ENCODE measurements at regions not wholly inside any gene's neighbourhood (a gene's known extent, or its start where the extent isn't known, plus 50 kb on each side); places are given as distances from the start of the nearest gene placed in this dataset.
"Not testable (repeated sequence)": the region's sequence is repeated elsewhere in the genome, so short reads cannot be mapped to it uniquely, and the experiment has no call there.

DNA sequence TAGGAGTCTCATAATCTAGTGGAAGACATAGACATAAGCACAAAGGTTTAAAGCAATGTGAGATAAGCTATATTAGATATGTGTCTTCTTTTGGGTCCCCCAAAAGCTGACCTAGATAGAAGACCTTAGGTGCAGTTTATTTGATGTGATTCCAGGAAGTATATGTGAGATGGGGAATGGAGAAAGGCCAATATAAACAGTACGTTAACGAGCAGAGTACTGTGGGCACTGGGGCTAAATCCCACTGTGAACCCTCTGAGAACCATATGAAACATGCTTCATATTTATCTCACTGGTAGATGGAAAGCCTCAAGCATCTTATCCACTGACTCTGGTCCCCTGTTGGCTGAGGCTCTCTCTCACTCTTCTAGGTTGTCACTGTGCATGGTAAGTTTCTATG, 62.6 kb upstream of the ZC3H15 start:
- no peak overlapping the region for H3K4me3 ChIP-seq (ENCODE audit: insufficient read depth, low read length)
- no peaks in the 10 kb centered on the region for H3K27me3 ChIP-seq (ENCODE audit: insufficient read depth, low read length)
- H3K4me1 ChIP-seq (ENCODE audit: insufficient read depth, low read length) = no peaks in the 10 kb centered on the region
- no peak overlapping the region for H3K4me2 ChIP-seq (ENCODE audit: insufficient read depth, low read length)
- no peak for DNase-seq (ENCODE audit: insufficient read length, low spot score, missing footprints)
- no peaks in the 10 kb centered on the region for H4K20me1 ChIP-seq (ENCODE audit: insufficient read depth, low read length)
- no peak overlapping the region for H3K27ac ChIP-seq (ENCODE audit: low read depth, low read length)
- no peaks in the 10 kb centered on the region for H3K79me2 ChIP-seq (ENCODE audit: insufficient read depth, low read length)
- TF ChIP-seq, protein P1, sequence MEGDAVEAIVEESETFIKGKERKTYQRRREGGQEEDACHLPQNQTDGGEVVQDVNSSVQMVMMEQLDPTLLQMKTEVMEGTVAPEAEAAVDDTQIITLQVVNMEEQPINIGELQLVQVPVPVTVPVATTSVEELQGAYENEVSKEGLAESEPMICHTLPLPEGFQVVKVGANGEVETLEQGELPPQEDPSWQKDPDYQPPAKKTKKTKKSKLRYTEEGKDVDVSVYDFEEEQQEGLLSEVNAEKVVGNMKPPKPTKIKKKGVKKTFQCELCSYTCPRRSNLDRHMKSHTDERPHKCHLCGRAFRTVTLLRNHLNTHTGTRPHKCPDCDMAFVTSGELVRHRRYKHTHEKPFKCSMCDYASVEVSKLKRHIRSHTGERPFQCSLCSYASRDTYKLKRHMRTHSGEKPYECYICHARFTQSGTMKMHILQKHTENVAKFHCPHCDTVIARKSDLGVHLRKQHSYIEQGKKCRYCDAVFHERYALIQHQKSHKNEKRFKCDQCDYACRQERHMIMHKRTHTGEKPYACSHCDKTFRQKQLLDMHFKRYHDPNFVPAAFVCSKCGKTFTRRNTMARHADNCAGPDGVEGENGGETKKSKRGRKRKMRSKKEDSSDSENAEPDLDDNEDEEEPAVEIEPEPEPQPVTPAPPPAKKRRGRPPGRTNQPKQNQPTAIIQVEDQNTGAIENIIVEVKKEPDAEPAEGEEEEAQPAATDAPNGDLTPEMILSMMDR (IDR thresholded peaks at IDR 0.05; ENCODE audit: extremely low read depth, low read depth, low read length) = no peak
- no peak overlapping the region for H2AFZ ChIP-seq (ENCODE audit: low read length)
- H3K36me3 ChIP-seq (ENCODE audit: insufficient read depth, low read length) = no peaks in the 10 kb centered on the region
- no peaks in the 10 kb centered on the region for H3K9me3 ChIP-seq (ENCODE audit: low read depth, low read length)

DNA sequence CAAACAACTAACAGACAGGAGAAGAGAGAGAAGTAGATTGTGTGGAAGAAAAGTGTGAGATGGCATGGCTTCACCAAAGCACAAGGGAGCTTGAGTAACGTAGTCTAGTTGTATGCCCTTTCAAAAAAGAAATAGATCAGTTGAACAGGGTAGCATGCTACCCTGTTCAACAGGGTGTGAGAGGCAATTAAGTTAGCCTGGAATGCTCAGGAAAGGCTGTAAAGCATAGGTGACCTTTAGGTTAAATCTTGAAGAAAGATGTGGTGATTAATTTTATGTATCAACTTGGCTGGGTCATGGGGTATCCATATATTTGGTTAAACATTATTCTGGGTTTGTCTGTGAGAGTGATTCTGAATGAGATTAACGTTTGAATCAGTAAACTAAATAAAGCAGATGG, 61.8 kb upstream of the ZC3H15 start:
- TF ChIP-seq, protein P1 (IDR thresholded peaks at IDR 0.05; ENCODE audit: extremely low read depth, low read depth, low read length) = no peak
- H3K4me3 ChIP-seq (ENCODE audit: insufficient read depth, low read length) = no peak overlapping the region

DNA sequence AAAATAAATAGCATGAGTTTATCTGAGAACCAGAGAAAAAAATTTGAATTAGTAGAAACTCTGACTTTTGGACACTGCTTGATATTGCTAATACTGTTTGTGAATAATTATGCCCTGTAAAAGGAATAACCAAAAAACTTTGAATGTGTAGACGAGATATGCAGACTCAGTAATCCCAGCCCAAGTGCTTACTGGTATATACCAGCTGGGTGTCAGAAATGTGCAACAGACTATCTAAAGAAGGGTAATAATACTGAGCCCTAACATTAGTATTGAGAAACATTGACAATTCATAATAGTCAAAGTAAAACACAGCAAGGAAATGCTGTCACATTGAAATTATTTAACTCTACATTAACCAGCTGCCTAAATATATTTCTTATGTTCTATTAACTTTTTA, 60.5 kb upstream of the ZC3H15 start:
- no peaks in the 10 kb centered on the region for H4K20me1 ChIP-seq (ENCODE audit: insufficient read depth, low read length)
- no peaks in the 10 kb centered on the region for H3K79me2 ChIP-seq (ENCODE audit: insufficient read depth, low read length)
- H3K9me3 ChIP-seq (ENCODE audit: low read depth, low read length) = no peaks in the 10 kb centered on the region
- H3K4me1 ChIP-seq (ENCODE audit: insufficient read depth, low read length) = no peaks in the 10 kb centered on the region
- DNase-seq (ENCODE audit: insufficient read length, low spot score, missing footprints) = no peak
- H3K4me3 ChIP-seq (ENCODE audit: insufficient read depth, low read length) = no peak overlapping the region
- no peak overlapping the region for H3K4me2 ChIP-seq (ENCODE audit: insufficient read depth, low read length)
- TF ChIP-seq, protein P1 (IDR thresholded peaks at IDR 0.05; ENCODE audit: extremely low read depth, low read depth, low read length) = no peak
- no peaks in the 10 kb centered on the region for H3K36me3 ChIP-seq (ENCODE audit: insufficient read depth, low read length)
- no peak overlapping the region for H2AFZ ChIP-seq (ENCODE audit: low read length)
- no peaks in the 10 kb centered on the region for H3K27me3 ChIP-seq (ENCODE audit: insufficient read depth, low read length)
- H3K27ac ChIP-seq (ENCODE audit: low read depth, low read length) = no peak overlapping the region

More for the DNA sequence above, 61.8 kb upstream of the ZC3H15 start:
- H4K20me1 ChIP-seq (ENCODE audit: insufficient read depth, low read length) = no peaks in the 10 kb centered on the region
- no peaks in the 10 kb centered on the region for H3K36me3 ChIP-seq (ENCODE audit: insufficient read depth, low read length)
- H3K79me2 ChIP-seq (ENCODE audit: insufficient read depth, low read length) = no peaks in the 10 kb centered on the region
- H3K4me1 ChIP-seq (ENCODE audit: insufficient read depth, low read length) = no peaks in the 10 kb centered on the region
- H3K4me2 ChIP-seq (ENCODE audit: insufficient read depth, low read length) = no peak overlapping the region
- no peak for DNase-seq (ENCODE audit: insufficient read length, low spot score, missing footprints)
- no peaks in the 10 kb centered on the region for H3K9me3 ChIP-seq (ENCODE audit: low read depth, low read length)
- H2AFZ ChIP-seq (ENCODE audit: low read length) = no peak overlapping the region
- H3K27me3 ChIP-seq (ENCODE audit: insufficient read depth, low read length) = no peaks in the 10 kb centered on the region
- no peak overlapping the region for H3K27ac ChIP-seq (ENCODE audit: low read depth, low read length)

DNA sequence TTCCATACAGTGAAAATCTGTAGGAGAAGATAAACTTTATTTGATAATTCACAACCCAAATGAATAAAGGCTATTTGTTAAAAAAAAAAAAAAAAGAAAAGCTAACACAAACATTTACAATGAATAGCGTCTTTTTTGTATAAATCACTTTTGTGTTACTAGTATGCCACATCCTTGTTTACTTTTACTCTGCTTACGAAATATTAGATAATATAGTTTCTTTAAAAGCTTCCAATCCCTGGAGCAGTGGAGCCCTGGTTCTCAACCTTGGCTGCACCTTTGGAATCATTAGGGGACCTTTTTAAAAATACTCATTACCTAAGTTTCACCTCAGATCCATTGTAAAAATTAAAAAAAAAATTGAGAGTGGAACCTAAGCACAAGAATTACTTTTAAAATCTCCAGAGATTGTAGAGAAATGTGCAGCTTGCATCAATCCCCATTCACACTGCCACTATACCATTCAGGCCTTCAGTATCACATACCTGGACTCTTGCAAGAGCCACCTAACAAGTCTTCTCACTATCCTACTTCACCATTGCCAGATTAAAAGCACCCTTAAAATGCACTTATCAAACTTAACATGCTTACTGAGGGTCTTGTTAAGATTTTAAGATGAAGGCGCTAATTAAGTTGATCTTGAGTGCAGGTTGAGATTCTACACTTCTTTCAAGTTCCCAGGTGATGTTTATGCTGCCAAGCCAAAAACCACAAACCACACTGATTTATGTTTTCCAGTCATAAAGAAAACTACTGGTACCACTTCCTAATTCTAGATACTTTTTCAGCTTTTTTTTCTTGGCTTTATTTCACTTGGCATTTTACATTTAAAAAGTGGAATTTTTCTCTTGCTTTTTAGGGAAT, 59.7 kb upstream of the ZC3H15 start:
- no peak overlapping the region for H2AFZ ChIP-seq (ENCODE audit: low read length)
- TF ChIP-seq, protein P1 (IDR thresholded peaks at IDR 0.05; ENCODE audit: extremely low read depth, low read depth, low read length) = no peak
- H3K27me3 ChIP-seq (ENCODE audit: insufficient read depth, low read length) = no peaks in the 10 kb centered on the region
- no peaks in the 10 kb centered on the region for H3K9me3 ChIP-seq (ENCODE audit: low read depth, low read length)
- no peaks in the 10 kb centered on the region for H3K36me3 ChIP-seq (ENCODE audit: insufficient read depth, low read length)
- no peak for DNase-seq (ENCODE audit: insufficient read length, low spot score, missing footprints)
- H3K4me2 ChIP-seq (ENCODE audit: insufficient read depth, low read length) = no peak overlapping the region
- H3K27ac ChIP-seq (ENCODE audit: low read depth, low read length) = no peak overlapping the region
- H3K4me1 ChIP-seq (ENCODE audit: insufficient read depth, low read length) = no peaks in the 10 kb centered on the region
- H3K79me2 ChIP-seq (ENCODE audit: insufficient read depth, low read length) = no peaks in the 10 kb centered on the region
- no peaks in the 10 kb centered on the region for H4K20me1 ChIP-seq (ENCODE audit: insufficient read depth, low read length)
- H3K4me3 ChIP-seq (ENCODE audit: insufficient read depth, low read length) = no peak overlapping the region

DNA sequence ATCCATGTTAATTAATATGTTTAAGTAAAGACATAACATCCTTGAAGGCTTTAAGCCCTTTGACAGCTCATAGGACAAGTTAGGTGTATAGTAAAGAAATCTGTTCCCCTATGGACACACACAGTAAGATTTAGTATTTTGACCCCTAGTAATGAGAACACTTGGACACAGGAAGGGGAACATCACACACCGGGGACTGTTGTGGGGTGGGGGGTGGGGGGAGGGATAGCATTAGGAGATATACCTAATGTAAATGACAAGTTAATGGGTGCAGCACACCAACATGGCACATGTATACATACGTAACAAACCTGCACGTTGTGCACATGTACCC, 59.1 kb upstream of the ZC3H15 start:
- H3K27ac ChIP-seq (ENCODE audit: low read depth, low read length); H3K27me3 ChIP-seq (ENCODE audit: insufficient read depth, low read length); H3K4me3 ChIP-seq (ENCODE audit: insufficient read depth, low read length); H2AFZ ChIP-seq (ENCODE audit: low read length); H3K9me3 ChIP-seq (ENCODE audit: low read depth, low read length); H3K4me1 ChIP-seq (ENCODE audit: insufficient read depth, low read length); H4K20me1 ChIP-seq (ENCODE audit: insufficient read depth, low read length); H3K4me2 ChIP-seq (ENCODE audit: insufficient read depth, low read length); DNase-seq (ENCODE audit: insufficient read length, low spot score, missing footprints); H3K36me3 ChIP-seq (ENCODE audit: insufficient read depth, low read length); H3K79me2 ChIP-seq (ENCODE audit: insufficient read depth, low read length): not testable (repeated sequence)

Data from osteoblast (primary cell).